HTR-8/SVneo (cell line): ENCODE measurements at regions not wholly inside any gene's neighbourhood (a gene's known extent, or its start where the extent isn't known, plus 50 kb on each side); places are given as distances from the start of the nearest gene placed in this dataset.

ENCODE experiments used
- DNase-seq: peaks from one replicate; pipeline ENCODE4 v3.0.0; 2011; ENCODE audit warnings: low spot score, mixed read lengths; ENCODE audit not compliant: insufficient read length
- FAIRE-seq: peaks from 2 replicates; lab custom pipeline; 2011; peaks lifted over from hg19 to GRCh38; lab: Jason Lieb, UNC

DNA sequence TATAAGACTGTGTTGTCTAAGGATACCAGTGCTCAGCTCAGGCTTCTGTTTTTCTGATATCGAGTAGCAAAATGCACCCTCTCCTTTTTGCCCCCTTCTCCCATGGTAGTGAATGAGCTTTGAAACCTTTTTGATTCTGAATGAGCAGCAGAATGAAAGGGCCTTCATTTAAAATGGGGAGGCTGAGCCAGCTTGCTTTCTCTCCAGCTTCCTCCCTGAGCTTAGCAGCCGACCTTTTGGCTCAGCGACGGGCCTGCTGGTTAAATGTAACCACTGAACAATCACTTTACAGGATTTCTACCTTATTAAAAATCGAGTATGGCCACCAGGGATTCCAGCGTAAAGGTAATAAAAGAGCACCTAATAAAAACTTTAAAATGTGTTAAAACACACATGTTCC lies 133.7 kb upstream of the SPACA1 start:
- FAIRE-seq (no peak), DNase-seq (no peak)

DNA sequence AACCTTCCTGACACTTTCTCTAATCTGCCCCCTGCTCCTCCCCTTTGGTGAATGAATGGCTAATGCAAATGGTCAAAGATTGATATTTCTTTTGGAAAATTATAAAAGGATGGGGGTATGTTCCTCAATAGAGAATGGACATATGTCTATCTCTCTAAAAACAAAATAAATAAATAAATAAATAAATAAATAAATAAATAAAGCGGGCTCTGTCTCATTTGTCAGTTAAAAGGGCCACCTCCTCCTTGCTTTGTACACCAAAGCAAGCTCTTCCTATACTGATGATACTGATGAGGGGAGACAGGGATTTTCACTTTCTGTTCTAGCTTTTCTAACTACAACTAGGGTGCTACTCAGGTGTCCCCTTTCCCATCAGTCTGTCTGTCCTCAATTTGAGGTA lies 135.5 kb upstream of the SPACA1 start:
- DNase-seq (no peak), FAIRE-seq (no peak)

DNA sequence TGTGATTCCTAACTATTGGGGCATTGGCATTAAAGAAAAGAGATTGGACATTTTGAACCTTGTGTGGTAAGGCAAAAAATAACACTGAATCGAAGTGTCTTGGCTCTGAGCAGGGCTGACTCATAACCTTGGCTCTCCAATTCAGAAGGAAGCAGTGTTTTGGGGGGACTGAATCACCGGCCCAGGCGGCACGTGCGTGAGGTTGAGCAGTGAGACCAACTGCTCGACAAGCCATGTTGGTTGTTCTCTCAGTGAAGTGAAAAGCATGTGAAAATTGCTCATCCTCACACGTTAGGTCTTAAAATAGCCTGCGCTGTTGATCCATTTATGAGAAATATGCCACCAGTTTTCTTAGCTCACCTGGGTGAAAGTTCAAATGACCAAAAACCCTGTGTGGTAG lies 137.8 kb upstream of the SPACA1 start:
- FAIRE-seq = no peak
- DNase-seq = peak; percentile 8

DNA sequence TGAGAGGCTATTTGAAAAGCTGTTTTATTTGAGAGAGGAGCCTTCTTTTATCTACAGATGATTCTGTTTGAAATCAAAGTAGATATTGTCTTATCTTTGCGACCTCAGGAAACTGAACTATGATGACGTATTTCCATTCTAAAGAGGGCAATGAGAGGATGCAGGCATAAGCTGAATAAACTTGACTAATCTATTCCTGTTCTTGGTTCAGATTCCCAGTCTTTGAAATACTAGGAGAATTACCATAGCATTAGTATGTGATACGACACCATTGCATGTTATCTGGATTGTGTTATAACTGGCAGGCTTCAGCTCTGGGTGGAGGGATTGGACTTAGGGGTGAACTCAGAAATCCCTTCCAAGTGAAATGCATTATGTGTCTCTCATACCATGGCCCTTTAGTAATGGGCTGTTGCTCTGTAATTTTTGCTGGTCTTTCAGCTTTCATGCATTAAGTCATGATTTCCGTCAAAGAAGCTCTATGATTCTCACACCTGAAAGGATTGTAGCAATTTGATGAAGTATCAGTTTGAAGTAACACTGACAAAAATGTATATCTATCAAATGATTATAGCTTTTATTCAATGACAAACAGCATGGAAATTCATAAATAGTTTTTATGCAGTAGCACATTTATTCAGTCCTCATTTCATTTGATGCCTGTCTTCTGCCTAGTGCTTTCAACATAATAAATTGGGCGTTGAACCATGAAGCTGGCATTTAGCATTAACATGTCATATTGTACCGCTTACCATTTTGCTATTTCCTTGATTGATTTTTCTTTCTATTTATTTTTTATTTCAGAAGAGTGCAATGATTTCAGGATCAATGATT lies 138.4 kb upstream of the SPACA1 start:
- DNase-seq = no peak
- FAIRE-seq = no peak

DNA sequence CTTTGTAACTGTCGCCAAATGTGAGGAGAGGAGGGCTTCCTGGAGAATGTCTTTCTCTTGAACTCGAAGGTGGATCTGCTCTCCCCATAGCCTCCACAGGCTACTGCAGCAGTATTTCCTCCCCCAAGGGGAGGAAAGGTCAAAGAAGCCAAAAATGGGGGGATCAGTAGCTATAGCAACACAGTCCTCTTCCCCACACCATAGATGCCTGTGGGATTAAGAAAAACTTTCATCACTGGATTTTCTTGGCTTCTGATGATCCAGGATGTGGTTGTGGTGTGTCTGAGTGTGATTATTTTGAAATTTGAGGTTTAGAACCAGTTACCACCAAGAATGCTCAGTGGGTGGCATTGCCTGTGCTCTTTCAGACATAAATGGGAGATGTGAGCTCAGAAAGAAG lies 140.1 kb upstream of the SPACA1 start:
- FAIRE-seq (no peak), DNase-seq (no peak)

DNA sequence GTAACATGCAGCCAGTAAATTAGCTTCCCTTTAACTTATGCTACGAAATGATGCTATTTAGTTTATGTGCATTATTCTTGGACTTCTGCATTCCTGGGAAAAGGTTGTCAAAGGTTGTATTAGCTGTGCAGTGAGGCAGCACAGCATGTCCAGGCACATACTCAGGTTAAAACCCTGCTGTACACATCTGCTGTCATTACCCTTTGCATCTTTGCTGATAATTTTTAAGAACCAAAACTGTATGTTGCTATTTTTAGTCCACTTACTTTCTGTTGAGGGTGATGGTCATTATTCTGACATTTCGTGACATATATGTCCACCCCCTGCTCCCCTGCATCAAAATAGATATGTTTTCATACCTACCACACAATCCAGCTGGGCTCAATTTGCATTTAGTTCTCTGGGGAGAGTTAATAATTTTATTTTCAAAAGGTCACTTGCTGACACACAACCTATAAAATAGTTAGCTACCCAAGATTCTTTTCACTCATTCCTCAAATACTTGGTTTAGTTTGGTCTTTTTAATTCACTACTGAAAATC lies 142.5 kb upstream of the SPACA1 start:
- FAIRE-seq = no peak
- no peak for DNase-seq

DNA sequence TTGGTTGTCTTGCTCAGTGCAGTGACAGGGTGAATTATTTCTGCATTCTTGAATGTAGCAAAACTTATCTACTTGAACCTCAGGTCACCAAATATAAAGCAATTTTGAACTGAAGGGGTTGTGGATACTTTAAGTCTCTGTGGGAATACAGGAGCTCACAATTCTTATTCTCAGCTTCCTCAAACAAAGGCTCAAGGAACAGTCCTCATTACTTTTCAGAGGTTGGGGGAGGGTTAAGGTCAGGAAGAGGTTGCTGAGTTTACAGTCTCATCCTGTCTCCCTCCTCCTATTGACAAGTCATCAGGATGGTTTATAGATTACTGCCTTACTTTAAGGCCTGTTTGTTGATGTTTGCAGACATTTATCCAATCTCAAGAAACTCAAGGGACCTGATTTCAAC lies 143.6 kb upstream of the SPACA1 start:
- DNase-seq (no peak), FAIRE-seq (no peak)

DNA sequence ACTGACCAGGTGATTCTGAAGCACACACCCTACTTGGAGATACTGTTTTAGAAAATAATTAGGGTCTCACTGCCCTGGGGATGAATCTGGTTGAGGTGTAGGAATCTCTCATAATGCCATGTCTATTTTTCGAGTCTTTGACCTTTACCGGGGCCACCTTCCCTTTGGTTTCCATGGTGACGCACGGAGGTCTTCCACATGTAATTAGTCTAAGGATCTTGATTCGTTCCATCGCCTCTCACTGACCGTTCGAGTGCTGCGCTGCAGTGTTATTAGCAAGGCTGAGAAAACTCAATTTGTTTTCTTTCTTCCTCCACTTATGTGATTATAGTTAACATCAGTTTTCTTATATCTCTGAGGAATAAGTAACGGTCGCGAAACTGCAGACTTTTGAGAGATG lies 144.3 kb upstream of the SPACA1 start:
- DNase-seq = no peak
- no peak for FAIRE-seq

DNA sequence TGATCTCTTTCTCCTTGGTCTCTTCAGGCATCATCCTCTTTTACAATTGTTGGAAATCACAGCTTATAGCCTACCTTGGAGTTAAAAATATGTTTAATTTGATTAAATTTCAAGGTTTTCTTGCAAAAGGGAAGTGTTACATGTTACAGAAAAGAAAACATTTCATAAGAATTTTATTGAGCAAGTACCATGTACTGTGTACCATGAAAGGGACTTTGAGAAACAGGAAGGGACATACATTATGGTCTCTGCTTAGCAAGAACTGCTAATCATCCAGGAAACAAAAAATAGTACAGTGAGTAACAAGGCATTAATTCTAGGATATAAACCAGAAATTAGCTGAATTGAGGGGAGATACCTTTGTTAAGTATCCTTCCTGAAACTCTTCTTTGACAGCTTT lies 145.3 kb upstream of the SPACA1 start:
- no peak for FAIRE-seq

DNA sequence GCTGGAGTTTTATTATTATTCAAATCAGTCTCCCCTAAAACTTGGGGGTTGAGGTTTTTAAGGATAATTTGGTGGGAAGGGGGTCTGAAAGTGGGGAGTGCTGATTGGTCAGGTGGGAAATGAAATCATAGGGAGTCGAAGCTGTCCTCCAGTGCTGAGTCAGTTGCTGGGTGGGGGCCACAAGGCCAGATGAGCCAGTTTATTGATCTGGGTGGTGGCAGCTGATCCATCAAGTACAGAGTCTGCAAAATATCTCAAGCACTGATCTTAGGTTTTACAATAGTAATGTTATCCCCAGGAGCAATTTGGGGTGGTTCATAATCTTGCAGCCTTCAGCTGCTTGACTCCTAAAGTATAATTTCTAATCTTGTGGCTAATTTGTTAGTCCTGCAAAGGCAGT lies 146.0 kb upstream of the SPACA1 start:
- FAIRE-seq = no peak

More for the DNA sequence above, 145.3 kb upstream of the SPACA1 start:
- no peak for DNase-seq

DNA sequence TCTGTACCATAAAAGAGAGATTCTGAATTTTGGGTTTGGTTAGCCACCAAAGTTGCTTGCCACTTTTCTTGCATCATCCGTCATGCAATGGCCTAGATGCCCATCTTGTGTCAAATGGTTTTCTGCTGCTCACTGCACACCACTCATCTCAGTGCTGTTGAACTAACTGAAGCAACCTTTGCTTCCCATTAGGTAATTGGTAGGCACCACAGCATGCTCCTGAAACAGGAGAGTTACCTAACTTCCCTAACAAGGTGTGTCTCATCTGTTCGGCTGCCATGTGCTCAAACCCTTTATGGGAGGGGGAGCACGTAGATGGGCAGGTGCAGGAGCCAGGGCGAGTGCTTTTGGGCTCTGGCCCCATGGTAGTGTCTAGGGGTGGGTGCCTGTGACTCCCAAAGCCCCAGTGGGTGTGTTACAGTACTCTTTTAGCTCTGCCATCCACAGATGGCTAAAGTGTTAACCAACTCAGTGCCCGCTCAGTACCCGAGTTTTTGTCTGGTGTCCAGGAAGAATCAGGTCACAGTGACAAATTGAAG lies 147.4 kb upstream of the SPACA1 start:
- no peak for DNase-seq
- FAIRE-seq = no peak

More for the DNA sequence above, 146.0 kb upstream of the SPACA1 start:
- DNase-seq = no peak

DNA sequence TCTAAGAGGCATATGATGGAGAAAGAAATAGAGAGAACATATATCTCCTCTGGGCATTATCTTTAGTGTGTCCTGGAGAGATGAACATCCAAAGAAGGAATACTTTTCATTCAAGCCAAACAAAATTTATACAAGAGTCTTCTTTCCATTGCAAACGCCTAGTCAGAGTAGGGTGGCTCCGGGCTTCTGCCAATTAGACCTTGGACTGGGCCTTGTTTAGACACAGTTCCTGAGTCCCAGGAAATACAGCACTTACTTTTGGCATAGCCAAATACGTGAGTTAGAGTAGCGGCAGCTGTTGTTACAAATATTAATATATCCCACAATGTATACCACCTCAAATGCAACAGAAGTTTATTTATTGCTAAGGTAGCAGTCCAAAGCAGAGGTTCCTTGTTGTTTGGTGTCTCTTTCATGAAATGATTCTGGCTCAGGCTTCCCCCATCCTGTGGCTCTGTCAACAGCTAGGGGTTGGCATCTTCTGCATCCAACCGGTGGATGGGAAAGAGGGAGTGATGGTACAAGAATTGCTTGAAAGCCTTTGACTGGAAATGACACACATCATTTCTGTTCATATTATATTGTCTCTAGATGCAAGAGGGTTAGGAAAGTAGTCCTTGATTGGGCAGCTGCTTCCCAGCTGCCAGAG lies 148.0 kb upstream of the SPACA1 start:
- FAIRE-seq (no peak), DNase-seq (no peak)

DNA sequence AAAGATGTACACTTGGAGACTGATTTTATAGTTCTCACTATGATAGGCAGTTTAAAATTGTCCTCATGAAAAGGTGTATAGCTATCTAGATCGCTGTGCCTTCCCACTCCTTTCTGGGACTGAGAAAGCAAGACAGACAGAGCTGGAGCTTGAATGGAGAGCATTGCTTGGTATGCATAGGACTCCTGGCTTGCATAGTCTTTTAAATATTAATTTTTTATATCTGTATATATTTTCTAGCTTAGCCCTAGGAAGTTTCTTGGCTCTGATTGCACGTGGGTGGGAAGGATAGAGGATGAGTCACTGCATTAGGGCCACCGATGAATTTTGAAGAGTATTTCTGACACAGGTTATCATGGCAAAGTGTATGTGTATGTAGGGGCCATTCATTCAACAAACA lies 150.0 kb upstream of the SPACA1 start:
- DNase-seq (no peak), FAIRE-seq (no peak)

DNA sequence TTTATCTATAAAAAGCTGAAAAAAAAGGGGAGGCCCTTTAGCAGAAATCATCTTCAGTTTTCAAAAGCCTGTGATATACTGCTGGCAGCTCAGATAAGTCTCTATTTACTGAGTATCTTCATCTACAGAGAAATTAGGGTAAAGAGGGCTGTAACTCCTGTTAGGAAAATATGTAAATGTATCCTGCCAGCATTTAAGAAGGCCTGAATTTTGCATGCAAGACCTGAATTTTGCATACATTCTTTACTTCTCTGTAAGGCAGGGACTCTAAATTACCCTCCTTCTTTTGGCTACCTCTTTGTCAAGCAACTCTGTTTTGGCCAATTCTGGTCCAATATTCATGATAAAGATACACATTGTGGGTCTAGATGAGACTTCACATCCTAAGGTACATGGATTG lies 150.6 kb upstream of the SPACA1 start:
- FAIRE-seq (no peak), DNase-seq (no peak)

DNA sequence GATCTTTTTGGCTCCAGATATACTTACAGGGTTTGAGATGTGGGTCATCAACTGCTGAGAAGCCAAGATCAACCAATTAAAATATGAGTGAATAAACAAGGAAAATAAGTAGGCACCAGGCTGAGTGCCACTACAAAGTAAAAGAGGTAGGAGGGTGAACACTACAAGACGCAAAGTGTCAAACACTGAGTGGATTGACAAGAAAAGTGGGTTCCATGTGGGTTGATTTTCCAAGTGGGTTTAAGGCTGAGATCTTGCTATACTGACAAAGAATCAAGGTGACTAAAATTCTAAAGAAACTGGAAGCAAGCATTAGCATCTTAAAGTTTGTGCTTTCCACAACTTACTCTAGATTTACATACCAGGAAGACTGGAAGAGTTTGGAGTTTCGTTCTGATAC lies 160.4 kb upstream of the SPACA1 start:
- no peak for DNase-seq
- no peak for FAIRE-seq

DNA sequence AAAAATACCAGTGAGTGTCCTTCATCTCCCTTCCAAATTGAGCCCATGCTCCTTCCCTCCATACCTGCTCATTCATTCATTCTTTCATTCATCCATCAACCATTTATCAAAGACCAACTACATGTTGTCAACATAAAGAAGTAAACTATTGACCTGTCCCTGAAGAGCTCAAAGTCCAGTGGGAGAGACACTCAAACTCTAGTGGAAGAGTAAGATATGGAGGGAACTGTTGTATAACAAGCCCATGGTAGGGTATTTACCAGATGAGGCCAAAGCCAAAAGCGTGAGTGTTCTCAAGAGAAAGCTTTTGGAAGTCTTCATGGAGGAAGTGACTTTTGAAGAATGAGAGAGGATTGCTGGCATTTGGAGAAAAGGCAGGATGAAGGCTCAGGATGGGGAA lies 163.4 kb upstream of the SPACA1 start:
- FAIRE-seq = no peak

DNA sequence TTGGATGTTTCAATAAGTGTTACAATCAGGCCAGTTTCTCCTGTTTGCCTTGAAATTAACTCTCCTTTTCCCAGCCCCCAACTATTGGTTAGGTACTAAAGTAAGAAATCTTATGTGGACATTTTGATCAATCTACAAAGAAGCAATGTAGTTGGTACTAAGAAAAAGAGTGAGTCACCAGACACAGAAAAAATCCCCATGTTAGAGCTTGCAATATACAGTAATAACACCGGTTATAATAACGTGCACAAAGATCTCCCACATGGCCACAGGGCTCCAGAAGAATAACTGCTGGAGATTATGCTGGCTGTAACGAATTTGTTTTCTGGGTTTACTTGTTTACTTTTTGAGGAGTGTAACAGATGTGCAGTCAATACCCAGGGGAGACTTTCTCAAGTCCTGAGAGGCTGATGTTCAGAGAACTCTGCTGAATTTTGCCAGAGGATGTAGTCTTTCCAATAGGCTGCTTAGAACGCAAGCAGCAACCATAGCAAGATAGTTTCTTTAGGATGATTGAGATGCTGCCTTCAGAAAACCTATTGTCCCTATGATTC lies 166.2 kb upstream of the SPACA1 start:
- DNase-seq = no peak
- FAIRE-seq = no peak

More for the DNA sequence above, 163.4 kb upstream of the SPACA1 start:
- DNase-seq = no peak

DNA sequence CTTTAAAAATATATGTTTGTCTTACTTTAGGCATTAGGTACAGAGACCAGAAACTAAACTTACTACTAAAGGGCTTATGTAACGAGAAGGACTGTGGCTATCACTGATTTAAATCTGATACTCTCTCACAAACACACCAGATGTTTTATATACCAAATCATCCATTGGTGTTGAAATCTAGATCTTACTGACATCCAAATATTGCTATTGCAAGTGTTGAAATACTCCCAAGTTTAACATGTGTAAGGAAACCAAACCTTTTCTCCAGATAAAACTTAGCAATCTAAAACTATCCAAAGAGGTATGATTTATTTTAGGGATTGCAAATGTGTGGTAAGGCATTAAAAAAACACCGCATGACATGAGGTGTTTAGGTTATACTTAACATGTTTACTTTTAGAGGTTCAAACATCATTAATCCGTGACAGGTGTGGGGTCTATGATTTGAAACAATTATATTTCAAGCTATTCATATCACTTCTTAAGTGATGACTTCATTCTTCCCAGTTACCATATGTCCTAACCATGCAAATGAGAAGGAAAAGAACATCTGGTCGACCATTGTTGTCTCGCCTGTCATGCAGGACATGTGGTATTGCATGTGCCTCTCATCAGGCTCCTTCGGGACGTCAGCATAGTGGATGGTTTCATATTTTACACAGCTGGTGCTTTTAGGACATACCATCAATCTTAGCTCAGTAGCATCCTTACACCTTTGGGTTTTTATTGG lies 168.3 kb upstream of the SPACA1 start:
- DNase-seq (no peak), FAIRE-seq (no peak)

DNA sequence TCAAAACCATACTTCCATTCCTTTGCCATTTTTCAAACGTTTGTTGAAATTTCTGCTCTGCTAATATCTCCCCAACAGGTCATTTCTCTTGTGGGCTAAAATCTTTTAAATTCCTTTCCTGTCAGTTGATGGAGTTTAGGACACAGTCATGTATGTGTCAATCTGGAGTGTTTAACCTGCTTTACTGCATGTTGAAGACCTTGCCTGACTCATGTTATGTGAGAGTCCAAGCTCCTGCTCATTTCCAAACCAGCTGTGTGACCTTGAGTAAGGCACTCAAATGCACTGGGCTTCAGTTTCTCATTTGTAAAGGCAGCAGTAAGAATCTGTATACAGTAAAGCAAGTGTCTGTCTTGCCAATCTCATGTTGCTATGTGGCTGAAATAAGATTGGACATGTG lies 171.9 kb upstream of the SPACA1 start:
- FAIRE-seq = no peak
- no peak for DNase-seq

DNA sequence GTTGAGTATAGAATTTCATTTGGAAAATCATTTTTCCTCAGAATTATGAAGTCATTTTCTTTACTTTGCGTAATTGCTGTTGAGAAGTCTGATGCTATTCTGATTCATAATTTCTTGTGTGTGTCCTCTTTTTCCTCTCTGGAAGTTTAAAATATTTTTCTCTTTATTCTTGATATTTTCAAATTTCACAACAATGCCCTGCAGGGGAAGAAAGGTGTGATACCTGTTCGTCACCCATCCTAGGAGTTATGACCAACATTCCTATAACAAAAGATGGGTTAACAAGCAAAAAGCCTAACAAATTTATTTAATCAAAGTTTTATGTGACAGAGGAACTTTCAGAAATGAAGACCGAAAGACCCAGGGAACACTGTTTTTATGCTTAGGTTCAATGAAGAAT lies 171.5 kb upstream of the AKIRIN2 start:
- no peak for FAIRE-seq
- no peak for DNase-seq
